Dedifferentiated amniotic fluid mesenchymal stem cell (primary cell): ENCODE measurements at regions not wholly inside any gene's neighbourhood (a gene's known extent, or its start where the extent isn't known, plus 50 kb on each side); places are given as distances from the start of the nearest gene placed in this dataset.
"Not testable (repeated sequence)": the region's sequence is repeated elsewhere in the genome, so short reads cannot be mapped to it uniquely, and the experiment has no call there.

Source experiments
- DNase-seq: peaks from one replicate; pipeline ENCODE4 v3.0.0-alpha.2; 2016; ENCODE audit errors: extremely low spot score

DNA sequence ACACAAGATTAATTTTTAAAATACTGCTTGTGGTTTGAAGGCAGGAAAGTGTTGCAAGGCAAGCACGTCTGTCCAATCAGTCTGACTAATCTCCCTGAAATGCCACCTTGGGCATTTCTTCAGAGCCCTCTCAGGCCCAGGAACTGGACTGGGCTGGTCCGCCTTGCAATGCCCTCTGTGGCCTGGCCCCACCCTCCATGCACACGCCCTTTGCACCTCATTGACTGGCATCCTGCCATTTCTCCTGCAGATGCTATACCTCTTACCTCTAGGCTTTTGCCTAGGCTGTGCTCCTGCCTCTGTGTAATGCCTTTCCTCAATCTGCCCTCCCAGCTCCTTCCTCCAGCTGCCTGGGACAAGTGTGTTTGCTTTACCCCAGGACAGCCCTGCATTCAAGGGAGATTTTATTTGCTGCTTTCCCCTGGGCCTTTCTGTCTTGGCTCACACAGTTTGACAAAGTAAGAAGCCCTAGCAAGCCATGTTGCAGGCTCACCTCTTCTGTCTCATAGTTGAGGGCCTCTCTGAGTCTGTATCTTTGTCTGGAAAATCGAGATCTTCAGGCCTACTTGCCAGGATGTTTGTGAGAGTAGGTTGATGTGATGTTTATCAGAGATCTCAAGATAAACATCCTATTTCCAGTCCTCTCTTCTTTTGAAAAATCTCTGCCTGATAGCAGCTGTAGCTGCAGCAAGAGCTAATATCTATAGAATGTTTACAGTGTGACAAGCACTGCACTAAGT, 149.2 kb upstream of the JUN start:
- DNase-seq, result no peak

DNA sequence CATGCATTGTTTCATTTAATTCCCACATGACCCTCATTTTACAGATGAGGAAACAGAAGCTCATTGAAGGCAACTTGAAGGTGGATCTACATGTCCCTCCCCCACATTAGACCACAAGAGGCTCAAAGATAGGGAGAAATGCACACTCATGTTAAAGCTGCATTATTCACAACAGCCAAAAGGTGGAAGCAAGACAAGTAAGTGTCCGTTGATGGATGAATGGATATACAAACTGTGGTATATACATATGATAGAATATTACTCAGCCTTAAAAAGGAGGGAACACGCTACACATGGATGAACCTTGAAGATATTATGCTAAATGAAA, 149.7 kb upstream of the JUN start:
- no peak for DNase-seq

DNA sequence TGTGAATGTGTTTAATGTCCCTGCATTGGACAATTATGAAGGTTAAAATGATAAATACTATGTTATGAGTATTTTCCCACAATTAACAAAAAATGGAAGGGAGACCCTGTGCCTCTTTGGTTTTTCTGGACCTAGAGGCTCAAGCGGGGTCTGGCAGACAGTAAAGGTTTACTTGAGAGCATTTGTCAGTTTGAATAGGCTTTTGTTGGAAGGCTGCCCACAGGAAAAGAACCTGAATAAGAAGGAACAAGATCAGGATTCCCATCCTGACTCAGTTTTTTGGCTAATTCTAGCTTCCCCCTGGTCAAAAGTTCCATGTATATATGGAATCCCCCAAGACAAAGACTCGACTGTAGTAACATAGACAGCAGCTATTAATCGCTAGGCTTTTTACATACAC, 150.9 kb upstream of the JUN start:
- no peak for DNase-seq

DNA sequence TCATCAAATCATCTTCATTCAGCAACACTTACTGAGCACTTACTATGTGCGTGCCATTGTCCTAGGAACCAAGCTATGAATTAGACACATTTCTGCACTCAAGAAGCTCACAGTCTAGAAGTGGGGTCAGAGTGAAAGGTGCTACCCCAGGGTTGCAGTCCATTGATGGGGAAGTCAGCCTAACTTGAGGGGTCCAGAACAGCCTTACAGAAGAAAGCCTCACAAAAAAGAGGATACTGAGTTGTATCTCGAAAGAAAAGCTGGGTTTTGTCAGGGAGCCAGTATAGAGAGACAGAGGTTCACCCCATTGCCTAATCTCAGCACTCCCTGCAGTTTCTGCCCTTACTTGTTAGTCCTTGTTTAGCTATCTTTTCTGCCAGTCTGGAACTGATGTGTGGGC, 153.1 kb upstream of the JUN start:
- no peak for DNase-seq

DNA sequence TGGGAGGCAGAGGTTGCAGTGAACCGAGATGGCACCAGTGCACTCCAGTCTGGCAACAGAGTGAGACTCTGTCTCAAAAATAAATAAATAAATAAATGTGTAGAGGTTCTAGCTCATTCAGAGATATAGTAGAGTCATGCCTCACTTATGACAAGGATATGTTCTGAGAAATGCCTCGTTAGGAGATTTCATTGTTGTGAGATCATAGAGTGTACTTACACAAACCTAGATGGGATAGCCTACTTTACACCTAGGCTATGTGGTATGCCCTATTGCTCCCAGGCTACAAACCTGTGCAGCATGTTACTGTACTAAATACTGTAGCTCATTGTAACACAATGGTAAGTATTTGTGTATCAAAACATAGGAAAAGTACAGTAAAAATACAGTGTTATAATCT, 155.3 kb upstream of the JUN start:
- DNase-seq, result no peak

DNA sequence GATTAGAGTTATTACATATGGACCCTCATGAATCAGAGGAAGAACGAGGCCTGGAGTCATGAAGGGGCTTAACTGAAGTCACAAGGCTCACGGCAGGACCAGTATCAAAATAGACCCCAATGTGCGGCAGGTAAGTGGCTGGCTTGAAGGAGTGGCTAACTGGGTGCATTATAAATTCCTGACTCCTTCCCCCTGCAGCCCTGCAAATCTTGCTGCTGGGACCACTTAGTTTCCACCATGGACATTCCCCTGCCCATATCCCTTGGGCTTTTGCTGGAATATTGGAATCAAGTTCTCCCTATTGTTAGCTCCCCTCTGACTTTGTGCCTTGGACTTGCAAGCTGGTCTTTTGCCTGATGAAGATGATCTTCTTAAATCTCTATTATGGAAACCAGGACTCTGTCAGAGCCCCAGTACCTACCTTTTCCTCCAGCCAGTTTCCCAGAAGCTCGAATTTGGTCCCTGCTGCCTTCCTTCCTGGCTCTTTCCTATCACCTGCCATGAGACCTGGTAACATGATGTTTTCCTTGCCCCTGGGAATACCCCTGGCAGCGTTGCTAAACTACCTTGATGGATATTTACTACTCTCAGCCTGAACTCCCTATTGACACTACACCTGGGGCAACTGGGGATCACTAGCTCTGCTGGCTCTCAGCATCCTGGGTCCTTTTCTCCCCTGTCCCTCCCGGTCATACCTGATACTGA, 156.0 kb upstream of the JUN start:
- no peak for DNase-seq

DNA sequence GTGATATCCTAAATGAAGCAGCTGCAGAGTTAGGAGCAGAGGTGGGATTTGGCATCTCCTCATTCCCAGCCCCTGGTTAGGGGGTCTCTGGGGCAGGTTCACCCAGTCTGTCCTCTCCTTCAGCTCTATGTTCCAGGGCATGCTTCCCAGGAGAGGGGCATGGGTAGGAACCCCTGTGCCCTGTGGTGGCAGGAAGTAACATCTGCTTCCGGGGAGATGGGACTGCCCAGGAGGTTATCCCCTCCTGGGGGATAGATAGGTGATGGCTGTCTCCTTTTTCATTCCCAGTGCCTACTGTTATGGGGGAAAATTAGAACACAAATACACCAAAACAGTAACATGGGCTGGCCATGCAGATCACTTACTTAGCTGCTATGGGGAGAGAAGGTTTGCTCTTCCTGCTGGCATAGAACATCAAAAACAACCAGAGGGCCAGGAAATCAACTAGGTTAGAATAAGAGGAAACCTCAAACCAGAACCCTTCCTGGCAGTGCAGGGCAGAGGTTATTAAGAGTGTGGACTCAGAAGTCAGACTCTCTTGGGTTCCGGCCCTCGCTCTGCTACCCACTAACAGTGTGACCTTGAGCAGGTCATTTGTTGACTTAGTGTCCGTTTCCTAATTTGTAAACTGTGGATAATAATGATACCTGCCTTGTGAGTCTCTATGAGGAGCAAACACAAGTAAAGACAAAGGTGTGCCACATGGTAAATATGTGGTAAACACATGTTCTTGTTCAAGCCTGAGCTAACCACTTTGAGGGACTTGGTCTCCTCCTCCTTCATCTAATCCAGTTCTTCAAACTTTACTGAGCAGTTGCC, 157.8 kb upstream of the JUN start:
- DNase-seq, result no peak

DNA sequence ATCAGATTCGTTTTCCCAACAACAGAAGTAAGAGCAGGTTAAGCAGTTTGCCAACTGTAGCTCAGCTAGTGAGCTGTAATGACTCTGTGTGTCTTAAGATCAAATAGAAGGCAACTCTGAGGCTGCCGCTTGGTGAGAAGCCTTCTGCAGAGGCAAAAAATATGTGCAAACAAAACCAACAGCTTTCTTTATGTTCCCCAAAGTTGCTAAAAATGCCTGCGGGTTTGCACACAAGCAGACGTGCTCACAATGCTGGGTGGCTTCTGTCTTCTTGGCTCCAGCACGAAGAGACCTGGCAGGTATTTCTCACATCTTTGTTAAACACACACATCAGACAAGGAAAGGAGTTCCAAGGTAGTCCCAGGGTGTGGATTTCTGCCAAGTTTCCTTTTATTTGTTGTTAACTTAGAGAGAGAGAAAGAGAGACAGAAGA, 158.9 kb upstream of the JUN start:
- no peak for DNase-seq

DNA sequence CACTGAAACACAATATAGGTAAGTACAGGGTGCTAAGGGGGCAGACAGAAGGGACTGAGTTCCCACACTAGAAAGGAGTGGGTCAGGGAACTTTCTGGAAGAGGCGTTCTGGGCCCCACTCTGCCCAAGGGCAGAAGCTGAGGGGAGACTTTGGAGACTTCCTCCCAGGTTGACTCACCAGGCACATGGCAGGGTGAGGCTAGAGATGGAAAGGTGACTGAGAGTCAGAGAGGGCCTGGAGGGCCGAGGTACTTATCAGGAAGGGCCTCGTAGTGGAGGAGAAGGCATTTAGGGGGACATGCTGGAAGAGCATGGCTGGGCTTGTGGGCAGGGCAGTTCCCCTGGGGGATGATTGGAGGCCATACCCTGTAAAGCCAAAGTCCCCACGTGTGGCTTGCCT, 159.9 kb upstream of the JUN start:
- DNase-seq, result no peak

DNA sequence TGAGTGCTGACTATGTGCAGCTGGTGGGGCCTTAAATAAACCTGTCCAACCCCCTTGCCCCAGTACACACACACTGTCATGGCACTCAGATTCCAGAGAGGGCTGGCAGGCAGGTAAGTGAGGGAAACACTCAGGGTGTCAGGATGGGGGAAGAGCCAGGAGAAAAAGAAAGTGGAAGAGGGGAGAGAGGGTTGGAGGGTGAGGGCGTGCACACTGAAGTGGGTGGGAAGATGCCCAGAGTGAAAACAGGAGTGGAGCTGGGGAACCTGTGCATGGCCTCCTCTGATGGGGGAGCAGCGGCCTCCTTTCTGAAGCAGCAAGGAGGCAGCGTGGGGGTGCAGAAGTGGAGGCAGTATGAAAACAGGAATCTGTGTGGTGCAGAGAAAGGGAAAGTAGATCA, 160.6 kb upstream of the JUN start:
- no peak for DNase-seq

DNA sequence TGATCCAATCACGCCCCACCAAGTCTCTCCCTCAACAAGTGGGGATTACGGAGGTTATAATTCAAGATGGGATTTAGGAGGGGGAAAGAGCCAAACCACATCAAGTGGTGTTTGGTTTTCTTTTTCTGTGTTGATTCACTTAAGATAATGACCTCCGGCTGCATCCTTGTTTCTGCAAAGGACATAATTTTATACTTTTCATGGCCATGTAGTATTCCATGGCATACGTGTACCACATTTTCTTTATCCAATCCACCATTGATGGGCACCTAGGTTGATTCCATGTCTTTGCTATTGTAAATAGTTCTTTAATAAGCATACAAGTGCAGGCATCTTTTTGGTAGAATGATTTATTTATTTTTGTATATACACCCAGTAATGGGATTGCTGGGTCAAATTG, 162.5 kb upstream of the JUN start:
- DNase-seq, result no peak

DNA sequence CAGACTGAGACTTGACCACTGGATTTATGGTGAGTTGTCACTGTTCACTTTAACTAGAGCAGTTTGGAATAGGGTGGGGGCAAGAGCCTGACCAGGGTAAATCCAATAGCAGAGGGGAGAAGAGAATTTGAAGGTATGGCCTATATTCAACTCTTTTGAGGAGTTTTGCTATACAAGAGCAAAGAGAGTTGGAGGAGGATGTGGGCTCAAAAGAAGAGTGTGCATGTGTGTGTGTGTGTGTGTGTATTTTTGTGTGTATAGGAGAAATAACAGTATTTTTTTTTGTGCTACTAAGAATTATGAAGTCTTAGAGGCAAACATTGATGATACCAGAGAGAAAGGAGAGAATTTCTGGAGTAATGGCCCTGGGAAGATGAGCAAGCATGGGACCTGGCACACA, 164.8 kb upstream of the JUN start:
- no peak for DNase-seq

DNA sequence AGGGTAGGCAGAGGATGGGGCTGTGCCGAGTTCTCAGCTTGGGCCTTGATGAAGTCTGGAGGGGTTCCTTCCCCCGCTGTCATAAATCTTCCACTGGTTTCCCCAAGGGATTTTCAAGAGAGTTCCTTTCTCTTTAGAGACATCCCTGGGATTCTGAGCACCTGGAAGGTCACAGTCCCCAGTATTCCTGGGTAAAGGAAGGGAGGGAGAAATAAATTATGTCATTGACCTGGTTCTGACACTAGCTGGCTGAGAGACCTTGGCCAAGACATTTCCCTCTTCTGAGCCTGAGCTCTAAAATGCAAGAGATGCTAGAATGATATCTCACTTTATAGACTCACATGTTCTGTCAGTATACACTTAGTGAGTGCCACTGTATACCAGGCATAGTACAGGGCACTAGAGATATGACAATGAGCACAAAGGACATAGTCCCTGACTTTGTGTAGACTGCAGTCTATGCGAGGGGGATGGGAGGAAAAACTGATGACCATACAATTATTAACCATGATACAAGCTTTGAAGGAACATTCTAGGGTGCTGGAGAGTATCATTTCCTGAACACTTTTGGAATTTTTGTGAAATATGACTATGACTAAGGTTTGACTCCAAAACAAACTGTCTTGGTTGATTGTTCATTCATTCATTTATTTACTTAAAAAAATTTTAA, 165.8 kb upstream of the JUN start:
- no peak for DNase-seq

DNA sequence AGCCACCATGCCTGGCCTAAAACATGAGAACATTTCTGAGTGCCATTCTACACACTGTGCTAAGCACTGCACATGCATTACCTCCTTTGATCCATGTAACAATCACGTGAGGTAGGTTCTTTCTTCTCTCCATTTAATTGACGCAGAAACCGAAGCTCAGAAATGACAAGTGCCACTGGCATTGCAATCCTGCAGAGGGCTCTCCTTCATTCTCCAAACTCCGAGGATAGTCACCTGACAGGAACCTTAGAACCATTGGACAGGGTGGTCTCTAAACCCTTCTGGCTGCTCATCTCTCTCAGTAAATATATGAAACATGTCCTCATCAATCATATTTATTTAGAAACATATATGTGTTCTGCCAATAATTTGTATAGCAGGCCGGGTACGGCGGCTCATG, 167.1 kb upstream of the JUN start:
- DNase-seq, result no peak

DNA sequence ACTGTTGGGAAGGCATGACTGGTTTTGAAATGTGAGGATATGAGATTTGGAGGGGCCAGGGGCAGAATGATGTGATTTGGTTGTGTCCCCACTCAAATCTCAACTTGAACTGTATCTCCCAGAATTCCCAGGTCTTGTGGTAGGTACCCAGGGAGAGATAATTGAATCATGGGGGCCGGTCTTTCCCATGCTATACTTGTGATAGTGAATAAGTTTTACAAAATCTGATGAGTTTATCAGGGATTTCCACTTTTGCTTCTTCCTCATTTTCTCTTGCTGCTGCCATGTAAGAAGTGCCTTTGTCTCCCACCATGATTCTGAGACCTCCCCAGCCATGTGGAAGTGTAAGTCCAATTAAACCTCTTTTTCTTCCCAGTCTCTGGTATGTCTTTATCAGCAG, 170.1 kb upstream of the JUN start:
- DNase-seq, result not testable (repeated sequence)

DNA sequence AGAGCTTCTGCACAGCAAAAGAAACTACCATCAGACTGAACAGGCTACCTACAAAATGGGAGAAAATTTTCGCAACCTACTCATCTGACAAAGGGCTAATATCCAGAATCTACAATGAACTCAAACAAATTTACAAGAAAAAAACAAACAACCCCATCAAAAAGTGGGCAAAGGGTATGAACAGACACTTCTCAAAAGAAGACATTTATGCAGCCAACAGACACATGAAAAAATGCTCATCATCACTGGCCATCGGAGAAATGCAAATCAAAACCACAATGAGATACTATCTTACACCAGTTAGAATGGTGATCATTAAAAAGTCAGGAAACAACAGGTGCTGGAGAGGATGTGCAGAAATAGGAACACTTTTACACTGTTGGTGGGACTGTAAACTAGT, 179.4 kb upstream of the JUN start:
- DNase-seq, result not testable (repeated sequence)

DNA sequence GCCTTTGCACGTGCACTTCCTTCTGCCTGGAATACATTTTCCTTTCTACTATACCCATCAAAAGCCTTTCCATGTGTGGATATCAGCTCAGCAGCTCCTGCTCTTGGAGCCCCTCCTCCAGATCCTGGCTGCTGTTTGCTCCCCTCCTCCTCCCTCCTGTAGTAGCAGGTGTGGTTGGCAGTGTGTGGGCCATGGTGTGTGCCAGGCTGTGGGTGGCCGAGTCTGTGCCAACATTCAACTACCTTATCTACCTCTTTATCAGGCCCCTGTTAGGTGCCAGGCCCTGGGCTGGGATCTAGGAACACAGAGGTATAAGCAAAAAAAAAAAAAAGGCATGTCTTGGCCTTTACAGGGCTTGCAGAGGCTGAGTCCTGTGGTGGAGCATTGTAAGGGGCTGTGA, 180.6 kb upstream of the JUN start:
- no peak for DNase-seq

DNA sequence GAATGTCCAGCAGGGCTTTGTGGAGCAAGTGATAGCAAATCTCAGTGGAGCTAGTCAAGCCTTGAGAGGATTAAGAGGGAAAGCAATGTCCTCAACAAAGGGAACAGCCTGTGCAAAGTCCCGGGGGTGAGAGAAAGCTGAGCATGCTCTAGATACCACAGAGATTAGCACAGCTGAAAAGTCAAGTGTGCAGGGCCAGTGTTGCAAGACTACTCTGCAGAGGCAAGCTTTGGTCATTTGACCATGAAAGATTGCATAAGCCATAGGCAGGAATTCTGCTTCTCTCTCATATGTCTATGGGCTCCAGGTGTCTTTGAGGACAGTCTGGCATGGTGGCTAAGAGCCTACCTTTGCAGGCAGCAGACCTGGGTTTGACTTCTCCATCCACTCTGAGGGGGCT, 181.0 kb upstream of the JUN start:
- DNase-seq, result no peak

DNA sequence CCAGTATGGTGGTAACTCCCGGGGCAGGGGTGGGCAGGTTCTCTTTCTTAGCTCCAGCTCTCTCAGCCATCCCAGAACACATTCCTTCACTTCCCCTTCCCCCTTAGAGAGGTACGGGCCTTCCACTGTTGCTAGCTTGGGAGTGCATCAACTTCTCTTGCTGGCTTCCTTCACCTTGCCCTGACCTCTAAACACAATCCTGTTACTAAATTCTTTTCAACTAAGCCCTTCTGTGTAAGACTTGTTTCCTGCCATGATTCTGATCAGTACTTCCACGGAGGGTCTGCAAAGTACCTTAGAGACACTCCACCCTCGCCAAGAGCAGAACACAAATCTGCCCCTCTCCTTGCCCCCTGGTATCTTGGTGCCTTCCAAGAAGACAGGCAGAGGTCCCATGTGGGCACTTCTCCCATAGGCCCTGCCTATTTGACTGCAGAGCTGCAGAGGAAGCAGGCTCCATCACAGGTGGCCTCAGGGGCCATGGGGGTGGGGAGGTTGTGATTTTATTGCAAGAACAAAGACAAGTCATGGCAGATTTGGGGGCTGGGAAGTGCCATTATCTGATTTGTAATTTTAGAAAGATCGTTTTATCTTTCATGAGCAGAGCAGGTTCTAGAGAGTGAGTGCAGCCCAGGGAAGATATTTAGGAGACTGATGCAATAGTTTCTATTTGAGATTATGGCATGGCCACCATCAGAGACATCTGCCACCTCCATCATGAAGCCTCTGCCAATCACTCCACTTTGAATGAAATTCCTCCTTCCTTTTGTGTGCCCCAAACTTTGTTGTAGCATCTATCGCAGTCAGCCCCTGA, 182.5 kb upstream of the JUN start:
- no peak for DNase-seq

DNA sequence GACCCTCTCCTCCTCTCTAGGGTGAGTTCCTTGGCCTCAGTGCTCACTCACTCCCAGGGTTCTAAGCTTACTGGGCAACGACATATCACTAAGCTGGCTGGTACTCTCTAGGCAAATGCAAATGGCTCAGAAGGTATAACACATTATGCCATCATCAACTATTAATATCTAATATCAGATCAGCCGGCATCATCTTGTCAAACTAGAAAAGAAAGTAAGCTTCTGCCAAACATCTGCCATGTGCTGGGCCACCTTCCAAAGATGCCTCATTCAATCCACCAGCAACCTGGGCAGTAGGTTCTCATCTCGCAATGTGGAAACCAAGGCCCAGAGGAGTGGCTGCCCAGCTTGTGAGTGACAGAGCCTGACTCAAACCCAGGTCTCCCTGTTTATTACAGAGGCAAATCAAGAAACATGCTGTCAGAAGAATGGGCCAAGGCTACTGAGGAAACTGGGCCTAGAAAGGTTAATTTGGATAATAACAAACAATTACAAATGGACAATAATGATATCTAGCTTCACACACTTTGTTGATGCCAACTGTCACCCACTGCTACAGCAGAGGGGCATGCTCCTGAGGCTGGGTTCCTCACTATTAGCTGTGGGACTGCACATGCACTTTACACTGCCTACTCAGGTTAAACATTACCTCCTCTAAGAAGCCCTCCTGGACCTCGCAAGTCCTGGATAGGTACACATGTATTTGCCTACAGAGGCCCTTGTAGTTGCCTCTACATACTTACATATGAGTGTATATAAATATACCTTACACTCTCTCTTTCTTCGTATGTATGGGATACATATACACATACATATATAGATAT, 183.3 kb upstream of the JUN start:
- no peak for DNase-seq
